Gastroesophageal sphincter (tissue), 3 donors: ENCODE measurements at regions not wholly inside any gene's neighbourhood (a gene's known extent, or its start where the extent isn't known, plus 50 kb on each side); places are given as distances from the start of the nearest gene placed in this dataset.

Experiments used
- EP300 ChIP-seq: sonication (generic); formaldehyde crosslinking; IDR thresholded peaks from one replicate; pipeline ENCODE4 v1.6.1; 2017; ENCODE audit warnings: antibody characterized with exemption, mild to moderate bottlenecking
- POLR2A ChIP-seq, 2 donors: fragments of 450-650 bp; IDR thresholded peaks; one replicate each; pipeline ENCODE4 v1.6.1; 2017; ENCODE audit warnings: antibody characterized with exemption in 2 of 2, mild to moderate bottlenecking in 2 of 2, moderate library complexity in 1 of 2
- POLR2AphosphoS5 ChIP-seq: sonication (generic); formaldehyde crosslinking; IDR thresholded peaks from one replicate; pipeline ENCODE4 v1.6.1; 2017; ENCODE audit warnings: antibody characterized with exemption
- TF ChIP-seq, protein P1 (sequence below), 4 experiments: fragments of 200-600 bp in 2 of 4; fragments of 450-650 bp in 2 of 4; sonication (generic) in 1 of 4; IDR thresholded peaks; one replicate each; pipeline ENCODE4 v1.5.1; 2017 to 2019; ENCODE audit warnings: antibody characterized with exemption in 4 of 4, mild to moderate bottlenecking in 2 of 4, moderate library complexity in 2 of 4

DNA sequence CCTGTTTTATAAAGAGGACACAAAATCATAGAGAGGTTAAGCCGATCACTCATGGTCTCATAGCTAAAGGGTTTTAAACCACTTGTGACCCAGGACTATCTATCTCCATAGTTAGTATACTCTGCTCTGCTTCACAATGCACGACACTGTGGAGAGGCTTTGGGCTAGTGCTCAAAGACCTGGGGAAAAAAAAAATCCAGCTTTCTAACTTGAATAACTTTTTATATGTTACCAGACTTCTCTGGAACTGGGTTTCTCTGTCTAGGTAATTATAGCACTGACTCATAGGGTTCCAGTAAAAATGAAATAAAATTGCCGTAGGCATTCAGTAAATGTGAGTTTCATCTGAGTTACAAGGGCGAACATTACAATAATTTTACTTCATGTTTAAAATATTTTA is 273.7 kb upstream of the TECRL start:
- TF ChIP-seq, protein P1, sequence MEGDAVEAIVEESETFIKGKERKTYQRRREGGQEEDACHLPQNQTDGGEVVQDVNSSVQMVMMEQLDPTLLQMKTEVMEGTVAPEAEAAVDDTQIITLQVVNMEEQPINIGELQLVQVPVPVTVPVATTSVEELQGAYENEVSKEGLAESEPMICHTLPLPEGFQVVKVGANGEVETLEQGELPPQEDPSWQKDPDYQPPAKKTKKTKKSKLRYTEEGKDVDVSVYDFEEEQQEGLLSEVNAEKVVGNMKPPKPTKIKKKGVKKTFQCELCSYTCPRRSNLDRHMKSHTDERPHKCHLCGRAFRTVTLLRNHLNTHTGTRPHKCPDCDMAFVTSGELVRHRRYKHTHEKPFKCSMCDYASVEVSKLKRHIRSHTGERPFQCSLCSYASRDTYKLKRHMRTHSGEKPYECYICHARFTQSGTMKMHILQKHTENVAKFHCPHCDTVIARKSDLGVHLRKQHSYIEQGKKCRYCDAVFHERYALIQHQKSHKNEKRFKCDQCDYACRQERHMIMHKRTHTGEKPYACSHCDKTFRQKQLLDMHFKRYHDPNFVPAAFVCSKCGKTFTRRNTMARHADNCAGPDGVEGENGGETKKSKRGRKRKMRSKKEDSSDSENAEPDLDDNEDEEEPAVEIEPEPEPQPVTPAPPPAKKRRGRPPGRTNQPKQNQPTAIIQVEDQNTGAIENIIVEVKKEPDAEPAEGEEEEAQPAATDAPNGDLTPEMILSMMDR (IDR thresholded peaks at IDR 0.05), result no peak
- TF ChIP-seq POLR2AphosphoS5, result no peak
- no peak for TF ChIP-seq POLR2A (IDR thresholded peaks at IDR 0.05)
- no peak for TF ChIP-seq EP300
